ENCODE measurements at regions not wholly inside any gene's neighbourhood (a gene's known extent, or its start where the extent isn't known, plus 50 kb on each side); places are given as distances from the start of the nearest gene placed in this dataset.

GRCh38 chr5:124398460-124398859 is 348.0 kb downstream of the ZNF608 start (continued):
- TF ChIP-seq, protein P1, sequence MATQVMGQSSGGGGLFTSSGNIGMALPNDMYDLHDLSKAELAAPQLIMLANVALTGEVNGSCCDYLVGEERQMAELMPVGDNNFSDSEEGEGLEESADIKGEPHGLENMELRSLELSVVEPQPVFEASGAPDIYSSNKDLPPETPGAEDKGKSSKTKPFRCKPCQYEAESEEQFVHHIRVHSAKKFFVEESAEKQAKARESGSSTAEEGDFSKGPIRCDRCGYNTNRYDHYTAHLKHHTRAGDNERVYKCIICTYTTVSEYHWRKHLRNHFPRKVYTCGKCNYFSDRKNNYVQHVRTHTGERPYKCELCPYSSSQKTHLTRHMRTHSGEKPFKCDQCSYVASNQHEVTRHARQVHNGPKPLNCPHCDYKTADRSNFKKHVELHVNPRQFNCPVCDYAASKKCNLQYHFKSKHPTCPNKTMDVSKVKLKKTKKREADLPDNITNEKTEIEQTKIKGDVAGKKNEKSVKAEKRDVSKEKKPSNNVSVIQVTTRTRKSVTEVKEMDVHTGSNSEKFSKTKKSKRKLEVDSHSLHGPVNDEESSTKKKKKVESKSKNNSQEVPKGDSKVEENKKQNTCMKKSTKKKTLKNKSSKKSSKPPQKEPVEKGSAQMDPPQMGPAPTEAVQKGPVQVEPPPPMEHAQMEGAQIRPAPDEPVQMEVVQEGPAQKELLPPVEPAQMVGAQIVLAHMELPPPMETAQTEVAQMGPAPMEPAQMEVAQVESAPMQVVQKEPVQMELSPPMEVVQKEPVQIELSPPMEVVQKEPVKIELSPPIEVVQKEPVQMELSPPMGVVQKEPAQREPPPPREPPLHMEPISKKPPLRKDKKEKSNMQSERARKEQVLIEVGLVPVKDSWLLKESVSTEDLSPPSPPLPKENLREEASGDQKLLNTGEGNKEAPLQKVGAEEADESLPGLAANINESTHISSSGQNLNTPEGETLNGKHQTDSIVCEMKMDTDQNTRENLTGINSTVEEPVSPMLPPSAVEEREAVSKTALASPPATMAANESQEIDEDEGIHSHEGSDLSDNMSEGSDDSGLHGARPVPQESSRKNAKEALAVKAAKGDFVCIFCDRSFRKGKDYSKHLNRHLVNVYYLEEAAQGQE (IDR thresholded peaks at IDR 0.05; ENCODE audit: borderline replicate concordance), result no peak
- TF ChIP-seq, protein P1 (CRISPR knock-in tag; IDR thresholded peaks at IDR 0.05; ENCODE audit: low read depth), result no peak
- TF ChIP-seq FOXA3 (CRISPR knock-in tag; conservative IDR thresholded peaks at IDR 0.05 in 1 of 2, IDR thresholded peaks at IDR 0.05 in 1 of 2), result no peak
- TF ChIP-seq, protein P2, sequence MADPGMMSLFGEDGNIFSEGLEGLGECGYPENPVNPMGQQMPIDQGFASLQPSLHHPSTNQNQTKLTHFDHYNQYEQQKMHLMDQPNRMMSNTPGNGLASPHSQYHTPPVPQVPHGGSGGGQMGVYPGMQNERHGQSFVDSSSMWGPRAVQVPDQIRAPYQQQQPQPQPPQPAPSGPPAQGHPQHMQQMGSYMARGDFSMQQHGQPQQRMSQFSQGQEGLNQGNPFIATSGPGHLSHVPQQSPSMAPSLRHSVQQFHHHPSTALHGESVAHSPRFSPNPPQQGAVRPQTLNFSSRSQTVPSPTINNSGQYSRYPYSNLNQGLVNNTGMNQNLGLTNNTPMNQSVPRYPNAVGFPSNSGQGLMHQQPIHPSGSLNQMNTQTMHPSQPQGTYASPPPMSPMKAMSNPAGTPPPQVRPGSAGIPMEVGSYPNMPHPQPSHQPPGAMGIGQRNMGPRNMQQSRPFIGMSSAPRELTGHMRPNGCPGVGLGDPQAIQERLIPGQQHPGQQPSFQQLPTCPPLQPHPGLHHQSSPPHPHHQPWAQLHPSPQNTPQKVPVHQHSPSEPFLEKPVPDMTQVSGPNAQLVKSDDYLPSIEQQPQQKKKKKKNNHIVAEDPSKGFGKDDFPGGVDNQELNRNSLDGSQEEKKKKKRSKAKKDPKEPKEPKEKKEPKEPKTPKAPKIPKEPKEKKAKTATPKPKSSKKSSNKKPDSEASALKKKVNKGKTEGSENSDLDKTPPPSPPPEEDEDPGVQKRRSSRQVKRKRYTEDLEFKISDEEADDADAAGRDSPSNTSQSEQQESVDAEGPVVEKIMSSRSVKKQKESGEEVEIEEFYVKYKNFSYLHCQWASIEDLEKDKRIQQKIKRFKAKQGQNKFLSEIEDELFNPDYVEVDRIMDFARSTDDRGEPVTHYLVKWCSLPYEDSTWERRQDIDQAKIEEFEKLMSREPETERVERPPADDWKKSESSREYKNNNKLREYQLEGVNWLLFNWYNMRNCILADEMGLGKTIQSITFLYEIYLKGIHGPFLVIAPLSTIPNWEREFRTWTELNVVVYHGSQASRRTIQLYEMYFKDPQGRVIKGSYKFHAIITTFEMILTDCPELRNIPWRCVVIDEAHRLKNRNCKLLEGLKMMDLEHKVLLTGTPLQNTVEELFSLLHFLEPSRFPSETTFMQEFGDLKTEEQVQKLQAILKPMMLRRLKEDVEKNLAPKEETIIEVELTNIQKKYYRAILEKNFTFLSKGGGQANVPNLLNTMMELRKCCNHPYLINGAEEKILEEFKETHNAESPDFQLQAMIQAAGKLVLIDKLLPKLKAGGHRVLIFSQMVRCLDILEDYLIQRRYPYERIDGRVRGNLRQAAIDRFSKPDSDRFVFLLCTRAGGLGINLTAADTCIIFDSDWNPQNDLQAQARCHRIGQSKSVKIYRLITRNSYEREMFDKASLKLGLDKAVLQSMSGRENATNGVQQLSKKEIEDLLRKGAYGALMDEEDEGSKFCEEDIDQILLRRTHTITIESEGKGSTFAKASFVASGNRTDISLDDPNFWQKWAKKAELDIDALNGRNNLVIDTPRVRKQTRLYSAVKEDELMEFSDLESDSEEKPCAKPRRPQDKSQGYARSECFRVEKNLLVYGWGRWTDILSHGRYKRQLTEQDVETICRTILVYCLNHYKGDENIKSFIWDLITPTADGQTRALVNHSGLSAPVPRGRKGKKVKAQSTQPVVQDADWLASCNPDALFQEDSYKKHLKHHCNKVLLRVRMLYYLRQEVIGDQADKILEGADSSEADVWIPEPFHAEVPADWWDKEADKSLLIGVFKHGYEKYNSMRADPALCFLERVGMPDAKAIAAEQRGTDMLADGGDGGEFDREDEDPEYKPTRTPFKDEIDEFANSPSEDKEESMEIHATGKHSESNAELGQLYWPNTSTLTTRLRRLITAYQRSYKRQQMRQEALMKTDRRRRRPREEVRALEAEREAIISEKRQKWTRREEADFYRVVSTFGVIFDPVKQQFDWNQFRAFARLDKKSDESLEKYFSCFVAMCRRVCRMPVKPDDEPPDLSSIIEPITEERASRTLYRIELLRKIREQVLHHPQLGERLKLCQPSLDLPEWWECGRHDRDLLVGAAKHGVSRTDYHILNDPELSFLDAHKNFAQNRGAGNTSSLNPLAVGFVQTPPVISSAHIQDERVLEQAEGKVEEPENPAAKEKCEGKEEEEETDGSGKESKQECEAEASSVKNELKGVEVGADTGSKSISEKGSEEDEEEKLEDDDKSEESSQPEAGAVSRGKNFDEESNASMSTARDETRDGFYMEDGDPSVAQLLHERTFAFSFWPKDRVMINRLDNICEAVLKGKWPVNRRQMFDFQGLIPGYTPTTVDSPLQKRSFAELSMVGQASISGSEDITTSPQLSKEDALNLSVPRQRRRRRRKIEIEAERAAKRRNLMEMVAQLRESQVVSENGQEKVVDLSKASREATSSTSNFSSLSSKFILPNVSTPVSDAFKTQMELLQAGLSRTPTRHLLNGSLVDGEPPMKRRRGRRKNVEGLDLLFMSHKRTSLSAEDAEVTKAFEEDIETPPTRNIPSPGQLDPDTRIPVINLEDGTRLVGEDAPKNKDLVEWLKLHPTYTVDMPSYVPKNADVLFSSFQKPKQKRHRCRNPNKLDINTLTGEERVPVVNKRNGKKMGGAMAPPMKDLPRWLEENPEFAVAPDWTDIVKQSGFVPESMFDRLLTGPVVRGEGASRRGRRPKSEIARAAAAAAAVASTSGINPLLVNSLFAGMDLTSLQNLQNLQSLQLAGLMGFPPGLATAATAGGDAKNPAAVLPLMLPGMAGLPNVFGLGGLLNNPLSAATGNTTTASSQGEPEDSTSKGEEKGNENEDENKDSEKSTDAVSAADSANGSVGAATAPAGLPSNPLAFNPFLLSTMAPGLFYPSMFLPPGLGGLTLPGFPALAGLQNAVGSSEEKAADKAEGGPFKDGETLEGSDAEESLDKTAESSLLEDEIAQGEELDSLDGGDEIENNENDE (IDR thresholded peaks at IDR 0.05; ENCODE audit: low read depth, low read length), result no peak
- no peak for TF ChIP-seq KAT2B (IDR thresholded peaks at IDR 0.05; ENCODE audit: low read depth, low read length)
- TF ChIP-seq, protein P3, sequence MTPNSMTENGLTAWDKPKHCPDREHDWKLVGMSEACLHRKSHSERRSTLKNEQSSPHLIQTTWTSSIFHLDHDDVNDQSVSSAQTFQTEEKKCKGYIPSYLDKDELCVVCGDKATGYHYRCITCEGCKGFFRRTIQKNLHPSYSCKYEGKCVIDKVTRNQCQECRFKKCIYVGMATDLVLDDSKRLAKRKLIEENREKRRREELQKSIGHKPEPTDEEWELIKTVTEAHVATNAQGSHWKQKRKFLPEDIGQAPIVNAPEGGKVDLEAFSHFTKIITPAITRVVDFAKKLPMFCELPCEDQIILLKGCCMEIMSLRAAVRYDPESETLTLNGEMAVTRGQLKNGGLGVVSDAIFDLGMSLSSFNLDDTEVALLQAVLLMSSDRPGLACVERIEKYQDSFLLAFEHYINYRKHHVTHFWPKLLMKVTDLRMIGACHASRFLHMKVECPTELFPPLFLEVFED (CRISPR knock-in tag; conservative IDR thresholded peaks at IDR 0.05), result no peak
- TF ChIP-seq KDM5B (IDR thresholded peaks at IDR 0.05; ENCODE audit: insufficient replicate concordance, low read depth, low read length), result no peak

Measured in K562 (cell line).